PC-3 (cell line): ENCODE measurements at regions not wholly inside any gene's neighbourhood (a gene's known extent, or its start where the extent isn't known, plus 50 kb on each side); places are given as distances from the start of the nearest gene placed in this dataset.

Experiments used
- ATAC-seq: fragments of 200-7000 bp; cut with Tn5 transposase; 2 replicates; pipeline ENCODE4 v1.9.1; 2020; ENCODE audit warnings: mild to moderate bottlenecking, moderate library complexity
- BruUV-seq: library from RNA; stranded (reverse); fragments of 400-500 nt; replicated peaks from 2 replicates; lab custom pipeline; 2021; lab: Mats Ljungman, UMichigan
- CTCF ChIA-PET: fragments of 300-600 bp; sonication (Branson Sonifier 250); formaldehyde crosslinking; loops from one replicate; lab custom pipeline; 2022; ENCODE audit warnings: antibody characterized with exemption; lab: Charles Lee
- POLR2A ChIA-PET: fragments of 300-600 bp; sonication (Branson Sonifier 250); formaldehyde crosslinking; loops from one replicate; lab custom pipeline; 2022; ENCODE audit warnings: antibody characterized with exemption; ENCODE audit not compliant: unreplicated experiment; lab: Charles Lee
- DNase-seq: peaks from one replicate; pipeline ENCODE4 v3.0.0-alpha.2; 2015
- H2AFZ ChIP-seq: fragments of 300-600 bp; sonication (generic); 2 replicates; pipeline ENCODE4 v1.6.0; 2016; ENCODE audit warnings: antibody characterized with exemption, low read length
- H3F3A ChIP-seq: fragments of 300-600 bp; sonication (generic); one replicate; pipeline ENCODE4 v1.6.0; 2017; ENCODE audit warnings: antibody characterized with exemption, low read length, control low read depth, mild to moderate bottlenecking; ENCODE audit not compliant: unreplicated experiment
- H3K27ac ChIP-seq: fragments of 300-600 bp; sonication (generic); 2 replicates; pipeline ENCODE4 v1.5.1; 2016; ENCODE audit warnings: mild to moderate bottlenecking, low read length
- H3K27me3 ChIP-seq: fragments of 300-600 bp; sonication (generic); 2 replicates; pipeline ENCODE4 v1.6.1; 2016; ENCODE audit warnings: low read length, mixed read lengths
- H3K36me3 ChIP-seq: fragments of 300-600 bp; sonication (generic); 2 replicates; pipeline ENCODE4 v1.6.1; 2016; ENCODE audit warnings: low read depth, mixed run types, low read length, mixed read lengths
- H3K4me1 ChIP-seq: fragments of 300-600 bp; sonication (generic); 2 replicates; pipeline ENCODE4 v1.5.1; 2016; ENCODE audit warnings: low read length; ENCODE audit not compliant: insufficient read depth
- H3K4me2 ChIP-seq: fragments of 300-600 bp; sonication (generic); 2 replicates; pipeline ENCODE4 v1.6.0; 2016; ENCODE audit warnings: low read length
- H3K4me3 ChIP-seq: fragments of 300-600 bp; sonication (generic); 2 replicates; pipeline ENCODE4 v1.5.1; 2016; ENCODE audit warnings: mild to moderate bottlenecking, low read length, mixed read lengths
- H3K79me2 ChIP-seq: fragments of 300-600 bp; sonication (generic); 2 replicates; pipeline ENCODE4 v1.6.1; 2017; ENCODE audit warnings: low read length, mixed read lengths
- H3K9ac ChIP-seq: fragments of 300-600 bp; sonication (generic); 2 replicates; pipeline ENCODE4 v1.6.0; 2016; ENCODE audit warnings: mild to moderate bottlenecking, low read length
- H3K9me2 ChIP-seq: fragments of 300-600 bp; sonication (generic); replicated peaks from 2 replicates; pipeline ENCODE4 v1.6.1; 2016; ENCODE audit warnings: mixed run types, low read length, mixed read lengths
- H3K9me3 ChIP-seq: fragments of 300-600 bp; sonication (generic); 2 replicates; pipeline ENCODE4 v1.6.1; 2016; ENCODE audit warnings: low read length, mixed read lengths
- H4K20me1 ChIP-seq: fragments of 300-600 bp; sonication (generic); 2 replicates; pipeline ENCODE4 v1.6.1; 2016; ENCODE audit warnings: low read length, mixed read lengths
- CTCF ChIP-seq: fragments of 300-600 bp; sonication (generic); conservative IDR thresholded peaks from 2 replicates; pipeline ENCODE4 v1.5.1; 2017; ENCODE audit warnings: antibody characterized with exemption, low read depth, mild to moderate bottlenecking, low read length
- EZH2 ChIP-seq: fragments of 300-600 bp; sonication (generic); IDR thresholded peaks from one replicate; pipeline ENCODE4 v1.6.1; 2017; ENCODE audit warnings: antibody characterized with exemption, mild to moderate bottlenecking, low read length; ENCODE audit not compliant: unreplicated experiment
- EZH2phosphoT487 ChIP-seq: fragments of 300-600 bp; sonication (generic); IDR thresholded peaks from 2 replicates; pipeline ENCODE4 v1.6.1; 2018; ENCODE audit warnings: mild to moderate bottlenecking, antibody characterized with exemption, low read length, borderline replicate concordance
- intact Hi-C: fragments of 100-400 bp; cut with micrococcal nuclease; formaldehyde crosslinking; loops from 2 replicates; pipeline ENCODE4 v1.9.0; 2023

- Histone ChIP-seq H2AFZ (no peak overlapping the region), H3F3A (no peaks in the 10 kb centered on the region), H3K79me2 (no peaks in the 10 kb centered on the region), H4K20me1 (no peaks in the 10 kb centered on the region), H3K27me3 (no peaks in the 10 kb centered on the region), H3K4me2 (no peak overlapping the region), H3K9ac (no peak overlapping the region), H3K27ac (no peak overlapping the region), H3K9me3 (no peaks in the 10 kb centered on the region), H3K4me1 (no peaks in the 10 kb centered on the region), H3K4me3 (no peak overlapping the region), H3K36me3 (no peaks in the 10 kb centered on the region), H3K9me2 (no peaks in the 10 kb centered on the region)
- TF ChIP-seq EZH2 (no peak), EZH2phosphoT487 (no peak), CTCF (no peak)
- POLR2A ChIA-PET: interaction anchor here (0.6 kb wide), 1 partner anchor 30 kb away, joined by 4 read pairs; no protein-coding TSS in a partner anchor
- no TSS peak for BruUV-seq
- CTCF ChIA-PET: no interaction called here
- ATAC-seq (no peak), DNase-seq (no peak)
- intact Hi-C loops: no loop called here
Measured at GRCh38 chr1:188420177-188420576, 1591.4 kb downstream of the PLA2G4A start.

GRCh38 chr1:188423073-188423472 lies 1594.3 kb downstream of the PLA2G4A start:
- DNase-seq: no peak
- H2AFZ ChIP-seq: no peak overlapping the region
- H3F3A ChIP-seq: no peaks in the 10 kb centered on the region
- no TSS peak for BruUV-seq
- intact Hi-C loops: no loop called here
- no peak overlapping the region for H3K9ac ChIP-seq
- ChIA-PET POLR2A (no interaction called here), CTCF (no interaction called here)
- H3K9me3 ChIP-seq: no peaks in the 10 kb centered on the region
- no peak overlapping the region for H3K4me3 ChIP-seq
- ATAC-seq: no peak
- TF ChIP-seq EZH2phosphoT487 (no peak), CTCF (no peak), EZH2 (no peak)
- no peak overlapping the region for H3K27ac ChIP-seq
- H3K4me1 ChIP-seq: peaks cover 6% of the 10 kb centered on the region; the same call in 1 of the 2 replicates
- no peak overlapping the region for H3K4me2 ChIP-seq
- no peaks in the 10 kb centered on the region for H3K27me3 ChIP-seq
- no peaks in the 10 kb centered on the region for H3K9me2 ChIP-seq
- H4K20me1 ChIP-seq: no peaks in the 10 kb centered on the region
- no peaks in the 10 kb centered on the region for H3K79me2 ChIP-seq
- H3K36me3 ChIP-seq: no peaks in the 10 kb centered on the region

- ChIA-PET CTCF (no interaction called here), POLR2A (no interaction called here)
- H3K79me2 ChIP-seq: no peaks in the 10 kb centered on the region
- H3K9me3 ChIP-seq: no peaks in the 10 kb centered on the region
- no peaks in the 10 kb centered on the region for H3F3A ChIP-seq
- H3K4me3 ChIP-seq: no peak overlapping the region
- no peak overlapping the region for H3K27ac ChIP-seq
- H2AFZ ChIP-seq: no peak overlapping the region
- TF ChIP-seq EZH2: no peak
- H3K4me1 ChIP-seq: peaks cover 6% of the 10 kb centered on the region; the same call in 1 of the 2 replicates
- H3K36me3 ChIP-seq: no peaks in the 10 kb centered on the region
- no peaks in the 10 kb centered on the region for H3K27me3 ChIP-seq
- intact Hi-C loops: no loop called here
- no peaks in the 10 kb centered on the region for H4K20me1 ChIP-seq
- DNase-seq: no peak
- no peak overlapping the region for H3K9ac ChIP-seq
- H3K9me2 ChIP-seq: no peaks in the 10 kb centered on the region
- no peak overlapping the region for H3K4me2 ChIP-seq
- no TSS peak for BruUV-seq
- no peak for ATAC-seq
Measured at GRCh38 chr1:188424176-188424575, 1595.4 kb downstream of the PLA2G4A start.
